ENCODE measurements at regions not wholly inside any gene's neighbourhood (a gene's known extent, or its start where the extent isn't known, plus 50 kb on each side); places are given as distances from the start of the nearest gene placed in this dataset.

DNA sequence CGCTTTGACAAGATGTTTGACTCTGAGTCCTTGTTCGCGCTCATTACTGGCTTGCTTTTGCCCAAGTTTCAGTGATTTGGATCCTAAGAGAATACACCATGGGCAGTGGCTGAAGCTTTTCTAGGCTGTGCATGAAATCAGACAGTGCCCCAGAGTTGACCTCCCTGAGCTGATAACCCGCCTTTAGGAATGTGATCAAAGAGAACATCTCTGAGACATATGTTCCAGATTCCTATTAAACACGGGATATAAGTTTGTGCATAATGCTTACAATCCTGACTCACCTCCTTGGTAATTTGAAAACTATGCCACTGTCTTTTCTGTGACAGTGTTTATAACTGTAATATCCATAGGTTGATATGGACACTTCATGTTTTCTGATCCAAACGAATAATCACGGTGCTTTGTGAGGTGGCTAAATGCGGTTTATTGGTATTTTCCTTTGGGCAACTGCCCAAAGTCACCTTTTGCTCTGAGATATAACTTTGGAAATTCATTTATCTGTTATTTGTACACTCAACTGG, 732.9 kb downstream of the MTRR start:
- POLR2A ChIA-PET: no interaction called here
- H2AFZ ChIP-seq (ENCODE audit: low read depth): no peak overlapping the region
- H3K27ac ChIP-seq (ENCODE audit: low read depth in 2 of 2, low read length in 1 of 2): no peak overlapping the region
- H3K4me2 ChIP-seq: no peak overlapping the region
- DNase-seq: no peak
- no peaks in the 10 kb centered on the region for H3K27me3 ChIP-seq (ENCODE audit: insufficient read depth)
- no peak overlapping the region for H3K9ac ChIP-seq
- no peaks in the 10 kb centered on the region for H4K20me1 ChIP-seq (ENCODE audit: insufficient read depth)
- no peaks in the 10 kb centered on the region for H3K4me1 ChIP-seq (ENCODE audit: control insufficient read depth in 1 of 2, insufficient read depth in 2 of 2, low read depth in 1 of 2, low read length in 1 of 2)
- no peaks in the 10 kb centered on the region for H3K79me2 ChIP-seq (ENCODE audit: insufficient read depth)
- CTCF ChIA-PET: no interaction called here
- no peaks in the 10 kb centered on the region for H3K9me3 ChIP-seq
- H3F3A ChIP-seq (replicated peaks; ENCODE audit: insufficient read depth): no peaks in the 10 kb centered on the region
- TF ChIP-seq GATA2 (CRISPR knock-in tag; IDR thresholded peaks at IDR 0.05): no peak
- no peak for TF ChIP-seq POLR2AphosphoS5 (IDR thresholded peaks at IDR 0.05; ENCODE audit: low read depth, low read length)
- TF ChIP-seq, protein P1, sequence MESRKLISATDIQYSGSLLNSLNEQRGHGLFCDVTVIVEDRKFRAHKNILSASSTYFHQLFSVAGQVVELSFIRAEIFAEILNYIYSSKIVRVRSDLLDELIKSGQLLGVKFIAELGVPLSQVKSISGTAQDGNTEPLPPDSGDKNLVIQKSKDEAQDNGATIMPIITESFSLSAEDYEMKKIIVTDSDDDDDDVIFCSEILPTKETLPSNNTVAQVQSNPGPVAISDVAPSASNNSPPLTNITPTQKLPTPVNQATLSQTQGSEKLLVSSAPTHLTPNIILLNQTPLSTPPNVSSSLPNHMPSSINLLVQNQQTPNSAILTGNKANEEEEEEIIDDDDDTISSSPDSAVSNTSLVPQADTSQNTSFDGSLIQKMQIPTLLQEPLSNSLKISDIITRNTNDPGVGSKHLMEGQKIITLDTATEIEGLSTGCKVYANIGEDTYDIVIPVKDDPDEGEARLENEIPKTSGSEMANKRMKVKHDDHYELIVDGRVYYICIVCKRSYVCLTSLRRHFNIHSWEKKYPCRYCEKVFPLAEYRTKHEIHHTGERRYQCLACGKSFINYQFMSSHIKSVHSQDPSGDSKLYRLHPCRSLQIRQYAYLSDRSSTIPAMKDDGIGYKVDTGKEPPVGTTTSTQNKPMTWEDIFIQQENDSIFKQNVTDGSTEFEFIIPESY (IDR thresholded peaks at IDR 0.05; ENCODE audit: borderline replicate concordance, low read depth): no peak
- TF ChIP-seq ELF1 (IDR thresholded peaks at IDR 0.05): no peak
- no peak for TF ChIP-seq RAD21 (IDR thresholded peaks at IDR 0.05; ENCODE audit: low read length)
- TF ChIP-seq, protein P2, sequence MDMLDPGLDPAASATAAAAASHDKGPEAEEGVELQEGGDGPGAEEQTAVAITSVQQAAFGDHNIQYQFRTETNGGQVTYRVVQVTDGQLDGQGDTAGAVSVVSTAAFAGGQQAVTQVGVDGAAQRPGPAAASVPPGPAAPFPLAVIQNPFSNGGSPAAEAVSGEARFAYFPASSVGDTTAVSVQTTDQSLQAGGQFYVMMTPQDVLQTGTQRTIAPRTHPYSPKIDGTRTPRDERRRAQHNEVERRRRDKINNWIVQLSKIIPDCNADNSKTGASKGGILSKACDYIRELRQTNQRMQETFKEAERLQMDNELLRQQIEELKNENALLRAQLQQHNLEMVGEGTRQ (IDR thresholded peaks at IDR 0.05; ENCODE audit: borderline replicate concordance, low read depth, low read length): no peak
- TF ChIP-seq RCOR1 (IDR thresholded peaks at IDR 0.05; ENCODE audit: low read length): no peak
- TF ChIP-seq TCF12 (IDR thresholded peaks at IDR 0.05): no peak
- TF ChIP-seq EP300 (IDR thresholded peaks at IDR 0.05; ENCODE audit: borderline replicate concordance in 1 of 2, low read depth in 1 of 2, low read length in 1 of 2): no peak
- TF ChIP-seq SIN3A (IDR thresholded peaks at IDR 0.05; ENCODE audit: borderline replicate concordance, low read depth, low read length): no peak
- TF ChIP-seq, protein P3, sequence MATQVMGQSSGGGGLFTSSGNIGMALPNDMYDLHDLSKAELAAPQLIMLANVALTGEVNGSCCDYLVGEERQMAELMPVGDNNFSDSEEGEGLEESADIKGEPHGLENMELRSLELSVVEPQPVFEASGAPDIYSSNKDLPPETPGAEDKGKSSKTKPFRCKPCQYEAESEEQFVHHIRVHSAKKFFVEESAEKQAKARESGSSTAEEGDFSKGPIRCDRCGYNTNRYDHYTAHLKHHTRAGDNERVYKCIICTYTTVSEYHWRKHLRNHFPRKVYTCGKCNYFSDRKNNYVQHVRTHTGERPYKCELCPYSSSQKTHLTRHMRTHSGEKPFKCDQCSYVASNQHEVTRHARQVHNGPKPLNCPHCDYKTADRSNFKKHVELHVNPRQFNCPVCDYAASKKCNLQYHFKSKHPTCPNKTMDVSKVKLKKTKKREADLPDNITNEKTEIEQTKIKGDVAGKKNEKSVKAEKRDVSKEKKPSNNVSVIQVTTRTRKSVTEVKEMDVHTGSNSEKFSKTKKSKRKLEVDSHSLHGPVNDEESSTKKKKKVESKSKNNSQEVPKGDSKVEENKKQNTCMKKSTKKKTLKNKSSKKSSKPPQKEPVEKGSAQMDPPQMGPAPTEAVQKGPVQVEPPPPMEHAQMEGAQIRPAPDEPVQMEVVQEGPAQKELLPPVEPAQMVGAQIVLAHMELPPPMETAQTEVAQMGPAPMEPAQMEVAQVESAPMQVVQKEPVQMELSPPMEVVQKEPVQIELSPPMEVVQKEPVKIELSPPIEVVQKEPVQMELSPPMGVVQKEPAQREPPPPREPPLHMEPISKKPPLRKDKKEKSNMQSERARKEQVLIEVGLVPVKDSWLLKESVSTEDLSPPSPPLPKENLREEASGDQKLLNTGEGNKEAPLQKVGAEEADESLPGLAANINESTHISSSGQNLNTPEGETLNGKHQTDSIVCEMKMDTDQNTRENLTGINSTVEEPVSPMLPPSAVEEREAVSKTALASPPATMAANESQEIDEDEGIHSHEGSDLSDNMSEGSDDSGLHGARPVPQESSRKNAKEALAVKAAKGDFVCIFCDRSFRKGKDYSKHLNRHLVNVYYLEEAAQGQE (IDR thresholded peaks at IDR 0.05; ENCODE audit: low read depth, low read length): no peak
- no peak for TF ChIP-seq SMC3 (IDR thresholded peaks at IDR 0.05; ENCODE audit: low read depth, low read length)
- TF ChIP-seq, protein P4, sequence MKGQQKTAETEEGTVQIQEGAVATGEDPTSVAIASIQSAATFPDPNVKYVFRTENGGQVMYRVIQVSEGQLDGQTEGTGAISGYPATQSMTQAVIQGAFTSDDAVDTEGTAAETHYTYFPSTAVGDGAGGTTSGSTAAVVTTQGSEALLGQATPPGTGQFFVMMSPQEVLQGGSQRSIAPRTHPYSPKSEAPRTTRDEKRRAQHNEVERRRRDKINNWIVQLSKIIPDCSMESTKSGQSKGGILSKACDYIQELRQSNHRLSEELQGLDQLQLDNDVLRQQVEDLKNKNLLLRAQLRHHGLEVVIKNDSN (IDR thresholded peaks at IDR 0.05; ENCODE audit: borderline replicate concordance, low read depth): no peak
- TF ChIP-seq YY1 (IDR thresholded peaks at IDR 0.05; ENCODE audit: low read depth): no peak
- TF ChIP-seq, protein P5, sequence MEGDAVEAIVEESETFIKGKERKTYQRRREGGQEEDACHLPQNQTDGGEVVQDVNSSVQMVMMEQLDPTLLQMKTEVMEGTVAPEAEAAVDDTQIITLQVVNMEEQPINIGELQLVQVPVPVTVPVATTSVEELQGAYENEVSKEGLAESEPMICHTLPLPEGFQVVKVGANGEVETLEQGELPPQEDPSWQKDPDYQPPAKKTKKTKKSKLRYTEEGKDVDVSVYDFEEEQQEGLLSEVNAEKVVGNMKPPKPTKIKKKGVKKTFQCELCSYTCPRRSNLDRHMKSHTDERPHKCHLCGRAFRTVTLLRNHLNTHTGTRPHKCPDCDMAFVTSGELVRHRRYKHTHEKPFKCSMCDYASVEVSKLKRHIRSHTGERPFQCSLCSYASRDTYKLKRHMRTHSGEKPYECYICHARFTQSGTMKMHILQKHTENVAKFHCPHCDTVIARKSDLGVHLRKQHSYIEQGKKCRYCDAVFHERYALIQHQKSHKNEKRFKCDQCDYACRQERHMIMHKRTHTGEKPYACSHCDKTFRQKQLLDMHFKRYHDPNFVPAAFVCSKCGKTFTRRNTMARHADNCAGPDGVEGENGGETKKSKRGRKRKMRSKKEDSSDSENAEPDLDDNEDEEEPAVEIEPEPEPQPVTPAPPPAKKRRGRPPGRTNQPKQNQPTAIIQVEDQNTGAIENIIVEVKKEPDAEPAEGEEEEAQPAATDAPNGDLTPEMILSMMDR (IDR thresholded peaks at IDR 0.05): no peak
- no peak for TF ChIP-seq CHD2 (IDR thresholded peaks at IDR 0.05; ENCODE audit: low read length, partially characterized antibody)
- no peak overlapping the region for H3K4me3 ChIP-seq (ENCODE audit: low read depth in 2 of 2, low read length in 1 of 2)
- WGBS (ENCODE audit: low lambda C conversion rate): 60% methylated on average over 8 of the region's 8 CpGs
- no peaks in the 10 kb centered on the region for H3K9me2 ChIP-seq
- no peaks in the 10 kb centered on the region for H3K36me3 ChIP-seq (replicated peaks in 1 of 2; ENCODE audit: control insufficient read depth in 1 of 2, insufficient read depth in 2 of 2, low read length in 1 of 2)

All from SK-N-SH (cell line).